NCI-H1048 (cell line): ENCODE measurements at regions not wholly inside any gene's neighbourhood (a gene's known extent, or its start where the extent isn't known, plus 50 kb on each side); places are given as distances from the start of the nearest gene placed in this dataset.

ENCODE experiments used
- DNase-seq: peaks from one replicate; lab custom pipeline; 2025; lab: John Stamatoyannopoulos, UW

GRCh38 chr3:72565593-72565992 lies 282.7 kb downstream of the SHQ1 start:
- no peak for DNase-seq

DNA sequence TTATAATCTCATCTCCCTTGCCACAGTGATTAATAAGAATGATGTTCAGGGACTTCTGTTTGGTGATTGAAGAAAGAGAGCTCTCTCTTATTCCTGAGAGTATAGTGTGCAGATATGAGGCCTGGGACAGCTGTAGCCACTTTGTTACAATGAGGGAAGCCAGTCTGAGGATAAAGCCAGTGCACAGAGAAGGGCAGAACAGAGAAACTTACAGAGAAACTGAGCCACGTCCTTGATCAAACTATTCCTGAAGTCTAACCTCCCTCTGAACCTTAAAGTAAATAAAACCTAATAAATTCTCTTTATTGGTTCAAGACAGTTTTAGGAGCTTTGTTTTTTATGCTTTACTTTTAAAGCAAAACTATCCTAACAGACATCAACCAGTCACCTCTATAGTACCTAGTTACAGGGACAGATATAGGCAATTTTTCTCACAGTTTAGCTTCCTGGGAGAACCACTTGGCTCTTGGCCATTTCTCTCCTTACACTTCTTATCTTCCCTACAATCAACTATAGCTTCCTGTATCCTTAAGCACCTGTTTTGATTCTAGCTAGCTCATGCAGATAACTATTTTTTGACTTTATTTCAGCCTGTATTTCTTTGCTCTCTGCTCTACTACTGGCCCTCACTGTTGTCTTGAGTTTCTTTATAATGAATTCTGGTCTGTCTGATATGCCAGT lies 284.4 kb downstream of the SHQ1 start:
- no peak for DNase-seq

GRCh38 chr3:72560846-72561675 lies 287.2 kb downstream of the SHQ1 start:
- DNase-seq = no peak

DNA sequence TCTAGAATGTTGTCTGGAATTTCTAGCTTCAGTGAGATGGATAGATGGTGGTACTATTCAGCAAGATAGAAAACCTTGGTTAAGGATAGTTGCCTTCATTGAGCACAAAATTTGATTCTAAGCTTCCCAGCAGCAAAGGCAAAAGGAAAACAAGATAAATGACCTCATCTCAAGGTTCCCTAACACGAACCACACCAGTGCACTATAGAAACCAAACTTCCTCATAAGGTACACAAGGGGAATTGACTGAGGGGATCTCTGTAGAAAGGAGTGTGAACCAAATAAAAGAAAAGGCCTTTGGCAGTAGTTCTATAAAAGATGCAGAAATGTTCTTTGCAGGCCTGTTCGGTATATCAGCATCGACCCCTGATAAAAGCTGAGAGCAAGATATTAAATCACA lies 288.9 kb downstream of the SHQ1 start:
- DNase-seq = no peak

DNA sequence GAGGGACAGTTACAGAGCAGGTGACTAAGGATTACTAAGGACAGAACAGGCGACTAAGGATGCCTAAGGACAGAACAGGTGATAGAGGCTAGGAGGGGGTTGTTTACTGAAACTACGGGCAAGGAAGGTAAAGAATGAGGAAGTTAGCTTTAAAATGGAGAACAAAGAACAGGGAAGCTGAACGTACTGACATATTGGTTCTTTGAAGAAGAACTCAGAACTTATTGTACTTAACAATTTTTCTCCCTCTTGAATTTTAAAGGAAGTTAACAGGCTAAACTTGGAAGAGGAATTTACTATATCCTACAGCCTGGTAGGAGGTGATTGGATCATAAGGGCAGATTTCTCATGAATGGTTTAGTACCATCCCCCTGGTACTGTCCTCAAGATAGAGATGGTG lies 290.2 kb downstream of the SHQ1 start:
- DNase-seq = no peak

DNA sequence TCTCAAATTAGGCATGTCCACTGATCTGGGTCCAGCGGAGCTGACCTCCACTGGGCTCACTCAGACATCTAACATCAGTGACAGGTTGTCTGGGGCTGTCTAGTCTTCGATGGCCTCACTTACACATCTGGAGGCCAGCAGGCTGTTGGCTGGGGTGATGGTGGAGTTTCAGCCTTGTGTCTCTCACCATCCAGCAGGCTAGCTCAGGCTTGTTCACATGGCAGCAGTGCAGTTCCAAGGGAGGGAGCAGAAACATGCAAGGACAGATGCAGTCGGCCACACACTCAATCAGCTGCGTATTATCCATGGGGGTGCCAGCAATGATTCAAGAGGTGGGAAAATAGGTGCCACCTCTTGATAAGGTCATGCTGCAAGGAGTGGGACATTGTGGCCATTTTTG lies 292.5 kb downstream of the SHQ1 start:
- no peak for DNase-seq

- no peak for DNase-seq
Measured at GRCh38 chr3:72554689-72555088, 293.6 kb downstream of the SHQ1 start.

DNA sequence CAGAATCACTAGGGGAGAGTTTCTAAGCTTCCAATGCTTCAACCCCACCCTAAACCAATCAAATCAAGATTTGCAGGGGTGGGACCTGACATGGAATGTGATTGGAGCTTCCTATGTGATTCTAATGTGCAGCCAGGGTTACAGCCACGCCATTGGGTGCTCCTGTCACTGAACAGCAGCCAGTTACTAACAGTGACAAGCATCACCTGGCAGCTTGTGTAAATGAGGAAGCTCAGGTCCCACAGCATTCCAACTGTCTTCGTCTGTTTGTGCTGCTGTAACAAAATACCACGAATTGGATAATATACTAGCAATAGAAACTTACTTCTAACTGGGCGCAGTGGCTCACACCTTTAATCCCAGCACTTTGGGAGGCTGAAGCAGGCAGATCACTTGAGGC lies 294.9 kb downstream of the SHQ1 start:
- DNase-seq = no peak

- DNase-seq = no peak
Measured at GRCh38 chr3:72550582-72551262, 297.5 kb downstream of the SHQ1 start.

- no peak for DNase-seq
Measured at GRCh38 chr3:72549761-72550581, 298.3 kb downstream of the SHQ1 start.

GRCh38 chr3:72548981-72549380 lies 299.3 kb downstream of the SHQ1 start:
- DNase-seq = no peak

DNA sequence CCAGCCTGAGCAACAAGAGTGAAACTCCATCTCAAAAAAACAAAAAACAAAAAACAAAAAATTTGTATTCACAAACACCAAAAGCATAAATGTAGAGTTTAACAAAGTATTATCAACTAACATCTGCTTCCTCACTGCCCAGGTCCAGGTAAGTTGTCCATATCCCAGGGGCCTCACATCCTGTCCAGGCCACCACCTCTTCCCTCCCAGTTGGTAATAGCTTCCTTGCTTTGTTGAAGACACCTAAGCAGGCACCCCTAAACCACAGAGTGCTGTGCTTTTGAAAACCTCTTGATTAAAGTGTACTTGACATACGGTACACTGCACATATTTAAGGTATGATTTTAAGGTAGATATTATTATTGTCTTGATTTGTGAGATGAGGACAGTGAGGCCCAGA lies 299.8 kb downstream of the SHQ1 start:
- no peak for DNase-seq

GRCh38 chr3:72547183-72547582 lies 301.1 kb downstream of the SHQ1 start:
- DNase-seq = no peak

GRCh38 chr3:72544239-72544638 lies 304.0 kb downstream of the SHQ1 start:
- no peak for DNase-seq

DNA sequence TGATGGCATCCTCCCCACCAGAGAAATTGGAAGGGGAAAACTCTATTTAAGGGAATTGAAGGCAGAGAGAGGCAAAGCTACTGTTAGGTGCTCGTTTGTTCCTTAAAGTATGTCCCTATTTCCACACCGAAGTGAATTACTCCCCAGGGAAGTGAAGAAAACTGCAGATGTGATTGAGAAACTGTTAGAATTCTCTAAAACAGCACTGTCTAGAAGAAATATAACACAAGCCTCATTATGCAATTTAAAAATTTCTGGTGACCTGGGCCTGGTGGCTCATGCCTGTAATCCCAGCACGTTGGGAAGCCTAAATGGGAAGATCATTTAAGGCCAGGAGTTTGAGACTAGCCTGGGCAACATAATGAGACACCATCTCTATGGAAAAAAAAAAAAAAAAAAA lies 305.0 kb downstream of the SHQ1 start:
- DNase-seq = no peak

DNA sequence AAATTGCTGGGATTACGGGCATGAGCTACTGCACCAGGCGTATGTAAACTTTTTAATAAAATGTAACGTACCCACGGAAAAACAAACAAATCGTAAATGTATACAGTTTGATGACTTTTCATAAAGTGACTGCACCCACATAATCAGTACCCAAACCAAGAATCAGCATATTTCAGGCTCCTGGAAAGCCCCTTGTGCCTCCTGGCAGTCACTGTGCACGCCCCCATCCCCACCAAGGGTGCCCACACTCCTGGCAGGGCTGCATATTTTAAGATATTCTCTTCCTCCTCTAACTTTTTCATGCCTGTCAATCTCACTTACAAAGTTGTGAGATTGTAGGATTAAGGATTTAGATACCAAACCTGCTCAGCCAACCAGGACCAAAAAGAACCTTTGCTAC lies 305.5 kb downstream of the SHQ1 start:
- DNase-seq = no peak

DNA sequence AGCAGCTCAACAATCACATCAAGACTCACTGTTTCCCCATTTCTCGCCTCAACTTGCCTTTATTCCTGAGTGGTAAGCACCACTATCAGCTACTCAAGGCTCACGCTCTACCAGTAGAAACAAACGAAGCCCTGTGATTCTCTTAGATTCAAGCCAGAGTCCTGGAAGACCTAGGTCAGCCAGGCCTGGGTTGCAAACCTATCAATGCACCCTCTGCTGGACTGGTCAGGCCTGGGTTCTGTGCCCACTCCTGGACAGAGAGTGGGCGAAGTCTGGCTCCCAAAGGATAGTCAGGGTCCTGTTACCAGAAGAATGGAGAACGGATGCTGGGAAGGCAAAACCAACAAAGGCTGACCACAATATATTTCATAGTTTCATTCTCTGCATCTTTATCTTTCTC lies 308.4 kb downstream of the SHQ1 start:
- no peak for DNase-seq

DNA sequence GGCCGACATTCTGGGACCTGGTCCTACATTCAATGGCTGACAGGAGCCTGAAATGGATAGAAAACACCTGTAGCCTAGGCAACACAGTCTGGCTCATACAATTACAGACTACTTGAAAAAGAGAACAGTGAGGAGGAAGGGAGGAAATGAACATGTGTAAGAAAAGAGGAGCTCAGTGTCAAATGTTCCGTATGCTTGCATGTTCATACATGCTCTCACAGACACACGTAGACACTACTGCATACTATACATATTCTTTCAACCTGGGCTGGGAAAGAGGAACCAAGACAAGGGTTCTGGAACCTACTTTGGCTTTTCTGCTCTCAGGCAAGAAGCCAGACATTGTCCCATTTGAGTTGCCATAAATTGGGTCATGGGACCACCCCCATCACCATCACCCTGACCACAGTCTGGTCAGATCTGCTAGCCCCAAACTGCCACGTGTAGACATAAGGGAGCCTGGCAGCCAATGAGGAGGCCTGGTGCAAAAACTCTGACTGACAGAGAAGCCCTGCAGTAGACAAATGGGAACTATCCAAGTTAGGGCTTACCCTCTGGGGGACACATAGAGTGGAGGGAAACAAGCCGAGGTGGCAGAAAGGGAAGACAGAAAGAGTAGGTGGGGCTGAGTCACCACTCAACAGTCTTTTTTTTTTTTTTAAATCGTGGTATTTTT lies 310.0 kb downstream of the SHQ1 start:
- no peak for DNase-seq

- DNase-seq = no peak
Measured at GRCh38 chr3:72537448-72537847, 310.8 kb downstream of the SHQ1 start.

GRCh38 chr3:72536878-72537267 lies 311.4 kb downstream of the SHQ1 start:
- no peak for DNase-seq

GRCh38 chr3:72536206-72536877 lies 311.9 kb downstream of the SHQ1 start:
- DNase-seq = no peak
